SK-N-MC (cell line): ENCODE measurements at regions not wholly inside any gene's neighbourhood (a gene's known extent, or its start where the extent isn't known, plus 50 kb on each side); places are given as distances from the start of the nearest gene placed in this dataset.

Experiments
- EZH2 ChIP-seq: fragments of 200-600 bp; sonication (generic); IDR thresholded peaks from one replicate; pipeline ENCODE4 v1.6.1; 2017; ENCODE audit warnings: antibody characterized with exemption
- POLR2AphosphoS5 ChIP-seq: IDR thresholded peaks from 2 replicates; pipeline ENCODE4 v1.6.1; 2012; ENCODE audit warnings: mild to moderate bottlenecking, low read depth, low read length, borderline replicate concordance

- no peak for TF ChIP-seq EZH2
- no peak for TF ChIP-seq POLR2AphosphoS5
Measured at GRCh38 chr16:11437069-11437468, 91.8 kb downstream of the RMI2 start.
